ENCODE measurements at regions not wholly inside any gene's neighbourhood (a gene's known extent, or its start where the extent isn't known, plus 50 kb on each side); places are given as distances from the start of the nearest gene placed in this dataset.

GRCh38 chr11:97259884-97260283 lies 870.1 kb downstream of the JRKL start:
- TF ChIP-seq CTCF (IDR thresholded peaks at IDR 0.05): no peak
- no peak for TF ChIP-seq ESRRA (IDR thresholded peaks at IDR 0.05; ENCODE audit: borderline replicate concordance, low read length)
- TF ChIP-seq POLR2A (IDR thresholded peaks at IDR 0.05; ENCODE audit: low read length): no peak
- no peak for TF ChIP-seq REST (IDR thresholded peaks at IDR 0.05)
- no peak for TF ChIP-seq CBX2 (IDR thresholded peaks at IDR 0.05; ENCODE audit: borderline replicate concordance, low read depth)

All from A549 (cell line).